Nephron (organoid): ENCODE measurements at regions not wholly inside any gene's neighbourhood (a gene's known extent, or its start where the extent isn't known, plus 50 kb on each side); places are given as distances from the start of the nearest gene placed in this dataset.

Experiments used
- H3K27ac Mint-ChIP-seq, 3 experiments: 2 replicates each; pipeline ENCODE4 v1.8.0; 2020; ENCODE audit warnings: mixed read lengths in 3 of 3, mild to moderate bottlenecking in 2 of 3, moderate library complexity in 1 of 3
- H3K27me3 Mint-ChIP-seq: 2 replicates; pipeline ENCODE4 v1.8.0; 2021; ENCODE audit warnings: low read depth, mild to moderate bottlenecking, moderate library complexity, mixed read lengths
- H3K36me3 Mint-ChIP-seq: 2 replicates; pipeline ENCODE4 v1.8.0; 2020; ENCODE audit warnings: low read depth, mixed read lengths
- H3K4me1 Mint-ChIP-seq: 2 replicates; pipeline ENCODE4 v1.8.0; 2020; ENCODE audit warnings: mixed read lengths
- H3K4me3 Mint-ChIP-seq, 3 experiments: 2 replicates each; pipeline ENCODE4 v1.8.0; 2020; ENCODE audit warnings: mild to moderate bottlenecking in 3 of 3, mixed read lengths in 3 of 3, moderate library complexity in 2 of 3
- H3K9me3 Mint-ChIP-seq: 2 replicates; pipeline ENCODE4 v1.8.0; 2020; ENCODE audit warnings: mixed read lengths
- TF ChIP-seq, protein P1 (sequence below), 3 experiments: fragments of 200-600 bp; sonication (generic); IDR thresholded peaks; one replicate each; pipeline ENCODE4 v1.5.0; 2021; ENCODE audit warnings: antibody characterized with exemption in 3 of 3; ENCODE audit not compliant: unreplicated experiment in 3 of 3

DNA sequence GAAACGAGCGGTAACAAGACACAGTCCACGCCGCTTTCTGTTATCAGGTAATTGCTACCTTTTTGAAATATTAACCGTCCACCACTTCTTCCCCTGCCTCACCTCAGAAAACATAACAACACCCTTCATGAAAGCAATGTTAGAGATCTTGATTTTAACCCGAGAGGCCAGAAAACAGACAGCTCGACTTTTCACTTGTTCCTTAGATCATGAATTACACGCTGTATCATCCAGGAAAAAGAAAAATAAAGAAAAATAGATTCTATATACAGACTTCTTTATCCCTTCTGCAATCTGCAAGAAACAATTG, 957.1 kb upstream of the SOX9 start:
- Mint-ChIP-seq H3K4me1 (peaks cover 6% of the 10 kb centered on the region), H3K4me3 (no peak overlapping the region), H3K27ac (no peak overlapping the region), H3K27me3 (peaks cover 5% of the 10 kb centered on the region), H3K9me3 (no peaks in the 10 kb centered on the region), H3K36me3 (no peaks in the 10 kb centered on the region)
- TF ChIP-seq, protein P1, sequence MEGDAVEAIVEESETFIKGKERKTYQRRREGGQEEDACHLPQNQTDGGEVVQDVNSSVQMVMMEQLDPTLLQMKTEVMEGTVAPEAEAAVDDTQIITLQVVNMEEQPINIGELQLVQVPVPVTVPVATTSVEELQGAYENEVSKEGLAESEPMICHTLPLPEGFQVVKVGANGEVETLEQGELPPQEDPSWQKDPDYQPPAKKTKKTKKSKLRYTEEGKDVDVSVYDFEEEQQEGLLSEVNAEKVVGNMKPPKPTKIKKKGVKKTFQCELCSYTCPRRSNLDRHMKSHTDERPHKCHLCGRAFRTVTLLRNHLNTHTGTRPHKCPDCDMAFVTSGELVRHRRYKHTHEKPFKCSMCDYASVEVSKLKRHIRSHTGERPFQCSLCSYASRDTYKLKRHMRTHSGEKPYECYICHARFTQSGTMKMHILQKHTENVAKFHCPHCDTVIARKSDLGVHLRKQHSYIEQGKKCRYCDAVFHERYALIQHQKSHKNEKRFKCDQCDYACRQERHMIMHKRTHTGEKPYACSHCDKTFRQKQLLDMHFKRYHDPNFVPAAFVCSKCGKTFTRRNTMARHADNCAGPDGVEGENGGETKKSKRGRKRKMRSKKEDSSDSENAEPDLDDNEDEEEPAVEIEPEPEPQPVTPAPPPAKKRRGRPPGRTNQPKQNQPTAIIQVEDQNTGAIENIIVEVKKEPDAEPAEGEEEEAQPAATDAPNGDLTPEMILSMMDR (IDR thresholded peaks at IDR 0.05; ENCODE audit: unreplicated experiment in 3 of 3), result no peak

- Mint-ChIP-seq H3K4me3 (no peak overlapping the region), H3K4me1 (peaks cover 6% of the 10 kb centered on the region), H3K27ac (no peak overlapping the region), H3K36me3 (no peaks in the 10 kb centered on the region), H3K9me3 (no peaks in the 10 kb centered on the region), H3K27me3 (peaks cover 5% of the 10 kb centered on the region)
- TF ChIP-seq, protein P1 (IDR thresholded peaks at IDR 0.05; ENCODE audit: unreplicated experiment in 3 of 3), result no peak
Measured at GRCh38 chr17:71164561-71164960, 956.3 kb upstream of the SOX9 start.

DNA sequence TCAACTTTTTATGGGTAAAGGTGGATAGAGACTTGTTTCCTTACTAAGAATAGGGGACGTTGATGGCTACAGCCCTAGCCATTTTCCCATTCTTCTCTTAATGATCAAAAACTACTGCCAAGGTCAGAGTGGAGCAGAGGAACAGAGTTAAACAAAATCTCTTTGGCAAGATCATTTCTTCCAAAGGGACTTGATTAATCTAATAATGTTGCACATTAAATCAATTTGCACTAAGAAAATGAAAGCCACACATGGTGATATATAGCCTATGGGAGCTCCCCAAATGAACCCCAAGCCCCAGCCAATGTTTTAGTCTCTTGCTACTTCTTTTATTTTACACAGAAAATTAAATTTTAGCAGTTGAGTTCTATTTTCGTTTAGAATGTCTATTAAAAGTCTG, 954.5 kb upstream of the SOX9 start:
- TF ChIP-seq, protein P1 (IDR thresholded peaks at IDR 0.05; ENCODE audit: unreplicated experiment in 3 of 3), result no peak
- H3K4me3 Mint-ChIP-seq, result no peak overlapping the region
- H3K4me1 Mint-ChIP-seq, result peaks cover 6% of the 10 kb centered on the region
- H3K27me3 Mint-ChIP-seq, result peaks cover 5% of the 10 kb centered on the region
- H3K9me3 Mint-ChIP-seq, result no peaks in the 10 kb centered on the region
- no peaks in the 10 kb centered on the region for H3K36me3 Mint-ChIP-seq
- H3K27ac Mint-ChIP-seq, result no peak overlapping the region

DNA sequence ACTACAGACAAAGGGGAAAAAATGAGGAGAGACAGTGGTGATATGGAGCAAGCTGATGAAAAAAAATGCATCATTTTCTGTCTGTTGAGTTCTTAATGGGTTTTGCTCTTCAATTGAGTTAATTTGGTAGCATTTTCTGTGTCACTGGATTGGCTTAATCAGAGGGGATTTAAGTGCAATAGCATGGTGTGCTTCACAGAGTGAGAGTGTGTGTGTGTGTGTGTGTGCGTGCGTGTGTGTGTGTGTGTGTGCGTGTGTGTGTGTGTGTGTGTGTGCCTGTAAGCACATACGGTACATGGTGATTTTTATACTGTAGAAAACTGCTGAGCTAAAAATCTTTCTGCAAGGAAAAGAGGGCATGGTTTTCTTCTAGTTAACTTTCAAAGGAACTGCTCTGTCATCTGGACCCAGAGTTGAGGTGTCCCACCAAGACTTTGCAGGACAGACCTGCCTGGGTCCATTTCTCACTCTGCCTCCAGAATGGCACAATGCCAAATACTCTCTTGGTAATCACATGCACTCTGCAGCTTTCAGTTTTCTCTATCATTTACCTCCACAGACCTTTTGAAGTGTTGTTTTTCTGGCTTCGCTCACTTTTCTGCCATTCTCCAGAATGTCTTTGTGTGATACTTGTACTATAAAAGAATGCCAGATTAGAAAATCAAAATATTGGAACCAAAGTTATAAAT, 952.6 kb upstream of the SOX9 start:
- peaks cover 6% of the 10 kb centered on the region for H3K4me1 Mint-ChIP-seq
- H3K4me3 Mint-ChIP-seq, result no peak overlapping the region
- TF ChIP-seq, protein P1 (IDR thresholded peaks at IDR 0.05; ENCODE audit: unreplicated experiment in 3 of 3), result no peak
- H3K9me3 Mint-ChIP-seq, result no peaks in the 10 kb centered on the region
- H3K36me3 Mint-ChIP-seq, result no peaks in the 10 kb centered on the region
- peaks cover 5% of the 10 kb centered on the region for H3K27me3 Mint-ChIP-seq
- peak overlapping the region in 1 of 3 experiments; percentile 12 for H3K27ac Mint-ChIP-seq

DNA sequence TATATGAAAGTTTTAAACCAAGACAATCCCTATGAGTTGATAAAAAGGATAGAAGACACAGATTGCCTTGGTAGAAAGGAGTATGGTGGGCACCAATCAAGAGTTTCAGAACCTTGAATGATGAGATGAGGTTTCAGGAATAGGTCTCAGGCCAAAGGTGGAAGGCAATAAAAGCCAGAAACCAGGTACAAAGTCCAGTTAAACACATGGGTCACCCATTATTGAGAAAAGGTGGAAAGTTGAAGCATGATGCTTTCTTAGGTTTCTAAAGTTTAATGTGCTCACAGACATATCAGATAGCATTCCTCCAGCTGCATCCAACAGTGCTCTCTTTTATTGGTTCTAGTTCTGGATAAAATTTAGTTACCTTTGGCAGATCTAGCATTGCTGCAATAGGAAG, 950.8 kb upstream of the SOX9 start:
- TF ChIP-seq, protein P1 (IDR thresholded peaks at IDR 0.05; ENCODE audit: unreplicated experiment in 3 of 3), result no peak
- Mint-ChIP-seq H3K9me3 (no peaks in the 10 kb centered on the region), H3K4me1 (peaks cover 6% of the 10 kb centered on the region), H3K4me3 (no peak overlapping the region), H3K27me3 (peaks cover 5% of the 10 kb centered on the region), H3K36me3 (no peaks in the 10 kb centered on the region), H3K27ac (no peak overlapping the region)

GRCh38 chr17:71171270-71171669, 949.5 kb upstream of the SOX9 start:
- Mint-ChIP-seq H3K27me3 (peaks cover 5% of the 10 kb centered on the region), H3K9me3 (no peaks in the 10 kb centered on the region), H3K4me3 (no peak overlapping the region), H3K27ac (no peak overlapping the region), H3K4me1 (peaks cover 2% of the 10 kb centered on the region), H3K36me3 (no peaks in the 10 kb centered on the region)
- TF ChIP-seq, protein P1 (IDR thresholded peaks at IDR 0.05; ENCODE audit: unreplicated experiment in 3 of 3), result no peak
